CD4-positive, alpha-beta T cell (primary cell): ENCODE measurements at regions not wholly inside any gene's neighbourhood (a gene's known extent, or its start where the extent isn't known, plus 50 kb on each side); places are given as distances from the start of the nearest gene placed in this dataset.

Source experiments
- ATAC-seq: fragments of 200-7000 bp; cut with Tn5 transposase; one replicate; pipeline ENCODE4 v1.10.0; 2022; ENCODE audit warnings: mild to moderate bottlenecking; ENCODE audit not compliant: poor library complexity
- CTCF ChIA-PET: fragments of 350-600 bp; sonication (Branson Sonifier 250); formaldehyde crosslinking; loops from one replicate; lab custom pipeline; 2021; ENCODE audit warnings: antibody characterized with exemption, inconsistent platforms; lab: Charles Lee
- POLR2A ChIA-PET: fragments of 350-600 bp; sonication (Branson Sonifier 250); formaldehyde crosslinking; loops from one replicate; lab custom pipeline; 2021; ENCODE audit warnings: antibody characterized with exemption, inconsistent platforms; lab: Charles Lee
- DNase-seq, 14 experiments: peaks; one replicate each; pipeline ENCODE4 v3.0.0-alpha.2; 2013 to 2020; ENCODE audit warnings: mixed read lengths in 2 of 14
- H3K27ac ChIP-seq, 2 donors: one replicate each; pipeline versions ENCODE4 v1.5.1 to v1.7.0; 2013; ENCODE audit warnings: low read length in 2 of 2, low read depth in 1 of 2, mild to moderate bottlenecking in 1 of 2
- H3K27me3 ChIP-seq, 2 experiments: 1 replicate in 1 of 2; 2 replicates in 1 of 2; pipeline versions ENCODE4 v1.6.1 to v1.7.0; 2013; ENCODE audit warnings: low read length in 2 of 2, control low read depth in 1 of 2, mild to moderate bottlenecking in 1 of 2, moderate library complexity in 1 of 2; ENCODE audit not compliant: insufficient read depth in 2 of 2, control insufficient read depth in 1 of 2
- H3K36me3 ChIP-seq: one replicate; pipeline ENCODE4 v1.6.1; 2013; ENCODE audit warnings: low read length, control low read depth; ENCODE audit not compliant: insufficient read depth
- H3K4me1 ChIP-seq: one replicate; pipeline ENCODE4 v1.6.1; 2013; ENCODE audit warnings: low read length, control low read depth; ENCODE audit not compliant: insufficient read depth
- H3K4me3 ChIP-seq: one replicate; pipeline ENCODE4 v1.5.1; 2013; ENCODE audit warnings: mild to moderate bottlenecking, low read length, moderate library complexity
- H3K9me3 ChIP-seq, 2 experiments: 1 replicate in 1 of 2; 2 replicates in 1 of 2; pipeline versions ENCODE4 v1.6.1 to v1.7.0; 2013; ENCODE audit warnings: low read length in 2 of 2, mild to moderate bottlenecking in 2 of 2, control low read depth in 1 of 2, moderate library complexity in 1 of 2; ENCODE audit not compliant: control insufficient read depth in 1 of 2, insufficient read depth in 1 of 2
- H3K27ac Mint-ChIP-seq: one replicate; pipeline ENCODE4 v1.8.0; 2020; ENCODE audit warnings: mixed read lengths
- H3K27me3 Mint-ChIP-seq: one replicate; pipeline ENCODE4 v1.8.0; 2021; ENCODE audit warnings: mixed read lengths
- H3K36me3 Mint-ChIP-seq: one replicate; pipeline ENCODE4 v1.8.0; 2021; ENCODE audit warnings: low read depth, mixed read lengths
- H3K4me1 Mint-ChIP-seq: one replicate; pipeline ENCODE4 v1.8.0; 2021; ENCODE audit warnings: low read depth, mixed read lengths
- H3K4me3 Mint-ChIP-seq: one replicate; pipeline ENCODE4 v1.8.0; 2020; ENCODE audit warnings: mild to moderate bottlenecking, mixed read lengths
- H3K9me3 Mint-ChIP-seq: one replicate; pipeline ENCODE4 v1.8.0; 2020; ENCODE audit warnings: mixed read lengths
- CTCF ChIP-seq: fragments of 200-600 bp; IDR thresholded peaks from one replicate; pipeline ENCODE4 v1.8.0; 2022; ENCODE audit warnings: antibody characterized with exemption, mild to moderate bottlenecking
- intact Hi-C, 2 experiments: fragments of 100-400 bp; cut with DNase I in 1 of 2; cut with micrococcal nuclease in 1 of 2; formaldehyde crosslinking; loops; one replicate each; pipeline versions ENCODE4 v1.15.1 to v1.9.0; 2023 to 2025; cut with DNase I, micrococcal nuclease

- no peak for DNase-seq
- CTCF ChIA-PET = no interaction called here
- no peak overlapping the region for H3K4me3 Mint-ChIP-seq
- peaks cover 43% of the 10 kb centered on the region for H3K27me3 Mint-ChIP-seq
- TF ChIP-seq CTCF = no peak
- no peak for ATAC-seq
- peaks cover 0 to 7% of the 10 kb centered on the region in 2 experiments for H3K9me3 ChIP-seq
- H3K36me3 Mint-ChIP-seq = no peaks in the 10 kb centered on the region
- POLR2A ChIA-PET = no interaction called here
- H3K4me1 Mint-ChIP-seq = no peaks in the 10 kb centered on the region
- intact Hi-C loops = no loop called here
- no peak overlapping the region for H3K4me3 ChIP-seq
- no peaks in the 10 kb centered on the region for H3K36me3 ChIP-seq
- H3K27ac Mint-ChIP-seq = no peak overlapping the region
- H3K27ac ChIP-seq = no peak overlapping the region
- H3K27me3 ChIP-seq = peaks cover 8 to 23% of the 10 kb centered on the region in 2 experiments
- no peaks in the 10 kb centered on the region for H3K4me1 ChIP-seq
- H3K9me3 Mint-ChIP-seq = no peaks in the 10 kb centered on the region
These were observed 304.8 kb downstream of the IRF8 start for GRCh38 chr16:86203557-86204275.

- H3K27me3 Mint-ChIP-seq = peaks cover 28% of the 10 kb centered on the region
- CTCF ChIA-PET = no interaction called here
- POLR2A ChIA-PET = no interaction called here
- no peaks in the 10 kb centered on the region for H3K36me3 Mint-ChIP-seq
- Histone ChIP-seq H3K4me1 (no peaks in the 10 kb centered on the region), H3K27ac (no peak overlapping the region), H3K9me3 (peaks cover 0 to 11% of the 10 kb centered on the region in 2 experiments), H3K36me3 (no peaks in the 10 kb centered on the region), H3K27me3 (peaks cover 4 to 12% of the 10 kb centered on the region in 2 experiments), H3K4me3 (no peak overlapping the region)
- no peak overlapping the region for H3K27ac Mint-ChIP-seq
- intact Hi-C loops = no loop called here
- no peaks in the 10 kb centered on the region for H3K9me3 Mint-ChIP-seq
- H3K4me1 Mint-ChIP-seq = no peaks in the 10 kb centered on the region
- no peak for TF ChIP-seq CTCF
- ATAC-seq (no peak), DNase-seq (no peak)
- no peak overlapping the region for H3K4me3 Mint-ChIP-seq
These were observed 304.6 kb upstream of the FOXF1 start for GRCh38 chr16:86205521-86206245.

GRCh38 chr16:86207350-86207749 lies 303.0 kb upstream of the FOXF1 start:
- Mint-ChIP-seq H3K27ac (no peak overlapping the region), H3K27me3 (peaks cover 23% of the 10 kb centered on the region), H3K4me1 (no peaks in the 10 kb centered on the region), H3K36me3 (no peaks in the 10 kb centered on the region), H3K9me3 (no peaks in the 10 kb centered on the region), H3K4me3 (no peak overlapping the region)
- Histone ChIP-seq H3K9me3 (peaks cover 0 to 18% of the 10 kb centered on the region in 2 experiments), H3K4me3 (no peak overlapping the region), H3K27me3 (peaks cover 0 to under 1% of the 10 kb centered on the region in 2 experiments), H3K36me3 (no peaks in the 10 kb centered on the region), H3K27ac (no peak overlapping the region), H3K4me1 (no peaks in the 10 kb centered on the region)
- intact Hi-C loops = no loop called here
- ATAC-seq (no peak), DNase-seq (no peak)
- ChIA-PET CTCF (no interaction called here), POLR2A (no interaction called here)
- no peak for TF ChIP-seq CTCF
